Panc1 (cell line): ENCODE measurements at regions not wholly inside any gene's neighbourhood (a gene's known extent, or its start where the extent isn't known, plus 50 kb on each side); places are given as distances from the start of the nearest gene placed in this dataset.

ENCODE experiments used
- ATAC-seq: fragments of 200-7000 bp; cut with Tn5 transposase; 2 replicates; pipeline ENCODE4 v1.9.1; 2020; ENCODE audit warnings: mild to moderate bottlenecking, moderate library complexity
- BruUV-seq: library from RNA; stranded (reverse); fragments of 400-500 nt; replicated peaks from 2 replicates; lab custom pipeline; 2021; lab: Mats Ljungman, UMichigan
- CTCF ChIA-PET: fragments of 300-600 bp; sonication (Branson Sonifier 250); formaldehyde crosslinking; loops from one replicate; lab custom pipeline; 2022; ENCODE audit warnings: antibody characterized with exemption; lab: Charles Lee
- POLR2A ChIA-PET: fragments of 300-600 bp; sonication (Branson Sonifier 250); formaldehyde crosslinking; loops from one replicate; lab custom pipeline; 2022; ENCODE audit warnings: antibody characterized with exemption; lab: Charles Lee
- DNase-seq: peaks from one replicate; pipeline ENCODE4 v3.0.0-alpha.2; 2010; ENCODE audit warnings: low read depth, low spot score
- H3K27ac ChIP-seq: 2 replicates; pipeline ENCODE4 v1.5.1; 2011; ENCODE audit warnings: mild to moderate bottlenecking, low read length, inconsistent platforms
- H3K27me3 ChIP-seq: fragments of 200-500 bp; sonication (Bioruptor generic); 2 replicates; pipeline ENCODE4 v1.6.0; 2014; ENCODE audit warnings: low read length, inconsistent platforms; ENCODE audit not compliant: control insufficient read depth, insufficient read depth
- H3K36me3 ChIP-seq: fragments of 200-500 bp; sonication (Bioruptor generic); 2 replicates; pipeline ENCODE4 v1.5.1; 2014; ENCODE audit warnings: inconsistent platforms, mild to moderate bottlenecking, low read length, moderate library complexity; ENCODE audit not compliant: control insufficient read depth, insufficient read depth
- H3K4me1 ChIP-seq: 2 replicates; pipeline ENCODE4 v1.5.1; 2011; ENCODE audit warnings: inconsistent platforms, mild to moderate bottlenecking, low read length, moderate library complexity; ENCODE audit not compliant: control insufficient read depth, insufficient read depth
- H3K4me3 ChIP-seq, 2 experiments: 2 replicates each; pipeline ENCODE4 v1.5.1; 2011 to 2012; ENCODE audit warnings: low read depth in 2 of 2, low read length in 2 of 2, mild to moderate bottlenecking in 2 of 2, inconsistent platforms in 1 of 2, moderate library complexity in 1 of 2
- H3K9me3 ChIP-seq: fragments of 200-500 bp; sonication (Bioruptor generic); 2 replicates; pipeline ENCODE4 v1.5.1; 2014; ENCODE audit warnings: low read depth, mild to moderate bottlenecking, inconsistent platforms, low read length, moderate library complexity; ENCODE audit not compliant: control insufficient read depth, insufficient read depth
- CTCF ChIP-seq: fragments of 450-650 bp; IDR thresholded peaks from 2 replicates; pipeline ENCODE4 v1.5.1; 2017; ENCODE audit warnings: mild to moderate bottlenecking
- POLR2AphosphoS5 ChIP-seq: IDR thresholded peaks from 2 replicates; pipeline ENCODE4 v1.6.1; 2012; ENCODE audit warnings: mild to moderate bottlenecking, low read depth, low read length, moderate library complexity
- REST ChIP-seq, 2 experiments: IDR thresholded peaks; 2 replicates each; pipeline ENCODE4 v1.6.1; 2011 to 2012; ENCODE audit warnings: low read depth in 2 of 2, control low read depth in 1 of 2, low read length in 1 of 2, mild to moderate bottlenecking in 1 of 2, moderate library complexity in 1 of 2; ENCODE audit not compliant: insufficient read depth in 1 of 2
- SIN3A ChIP-seq: IDR thresholded peaks from 2 replicates; pipeline ENCODE4 v1.6.1; 2012; ENCODE audit warnings: low read depth, mild to moderate bottlenecking, low read length, moderate library complexity, borderline replicate concordance; ENCODE audit not compliant: insufficient read depth
- TCF7L2 ChIP-seq: IDR thresholded peaks from 2 replicates; pipeline ENCODE4 v1.6.1; 2011; ENCODE audit warnings: mild to moderate bottlenecking, low read depth, low read length, inconsistent platforms
- in situ Hi-C: cut with HindIII; loops from 2 replicates; pipeline ENCODE4 v1.10.0; 2016; ENCODE audit warnings: low sequenced_read_pairs, low pct_unique_long_range_greater_than_20kb
- intact Hi-C: fragments of 100-400 bp; cut with micrococcal nuclease; formaldehyde crosslinking; loops from one replicate; pipeline ENCODE4 v1.10.0; 2022; ENCODE audit not compliant: unreplicated experiment

DNA sequence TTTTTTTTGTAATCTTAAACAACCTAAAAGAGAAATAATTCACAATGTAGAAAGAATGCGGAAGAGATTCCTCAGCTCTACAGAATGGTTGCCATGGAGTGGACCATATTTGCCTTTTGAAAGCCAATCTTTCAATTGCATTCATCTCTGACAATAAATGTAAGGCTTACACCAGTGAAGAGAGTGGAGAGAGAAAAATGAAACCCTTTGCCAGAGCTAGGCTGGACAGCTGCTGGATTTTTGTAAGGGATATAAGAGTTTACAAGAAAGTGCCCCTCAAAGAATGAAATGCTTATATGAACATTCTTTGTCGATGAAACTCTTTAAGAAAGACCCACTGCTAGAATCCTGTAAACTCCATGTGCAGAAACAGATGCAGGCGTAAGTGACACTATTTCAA is 66.0 kb upstream of the FAT1 start:
- ATAC-seq (no peak), DNase-seq (no peak)
- no peak for TF ChIP-seq POLR2AphosphoS5
- TF ChIP-seq CTCF: no peak
- in situ Hi-C loops (no loop called here), intact Hi-C loops (no loop called here)
- H3K4me3 ChIP-seq: no peak overlapping the region
- no peaks in the 10 kb centered on the region for H3K9me3 ChIP-seq
- H3K36me3 ChIP-seq: no peaks in the 10 kb centered on the region
- H3K27ac ChIP-seq: no peak overlapping the region
- ChIA-PET POLR2A (no interaction called here), CTCF (no interaction called here)
- no TSS peak for BruUV-seq
- H3K4me1 ChIP-seq: no peaks in the 10 kb centered on the region
- no peaks in the 10 kb centered on the region for H3K27me3 ChIP-seq

GRCh38 chr4:186790630-186791029 is 67.0 kb upstream of the FAT1 start:
- H3K36me3 ChIP-seq: no peaks in the 10 kb centered on the region
- POLR2A ChIA-PET: no interaction called here
- BruUV-seq: no TSS peak
- no peaks in the 10 kb centered on the region for H3K27me3 ChIP-seq
- H3K4me3 ChIP-seq: no peak overlapping the region
- ATAC-seq (no peak), DNase-seq (no peak)
- CTCF ChIA-PET: no interaction called here
- no peaks in the 10 kb centered on the region for H3K4me1 ChIP-seq
- H3K9me3 ChIP-seq: no peaks in the 10 kb centered on the region
- in situ Hi-C loops: no loop called here
- intact Hi-C loops: no loop called here
- H3K27ac ChIP-seq: 0 out of 2 replicates have a peak overlapping the region, but pooled peaks have one; percentile 7
- TF ChIP-seq CTCF (no peak), POLR2AphosphoS5 (no peak)

DNA sequence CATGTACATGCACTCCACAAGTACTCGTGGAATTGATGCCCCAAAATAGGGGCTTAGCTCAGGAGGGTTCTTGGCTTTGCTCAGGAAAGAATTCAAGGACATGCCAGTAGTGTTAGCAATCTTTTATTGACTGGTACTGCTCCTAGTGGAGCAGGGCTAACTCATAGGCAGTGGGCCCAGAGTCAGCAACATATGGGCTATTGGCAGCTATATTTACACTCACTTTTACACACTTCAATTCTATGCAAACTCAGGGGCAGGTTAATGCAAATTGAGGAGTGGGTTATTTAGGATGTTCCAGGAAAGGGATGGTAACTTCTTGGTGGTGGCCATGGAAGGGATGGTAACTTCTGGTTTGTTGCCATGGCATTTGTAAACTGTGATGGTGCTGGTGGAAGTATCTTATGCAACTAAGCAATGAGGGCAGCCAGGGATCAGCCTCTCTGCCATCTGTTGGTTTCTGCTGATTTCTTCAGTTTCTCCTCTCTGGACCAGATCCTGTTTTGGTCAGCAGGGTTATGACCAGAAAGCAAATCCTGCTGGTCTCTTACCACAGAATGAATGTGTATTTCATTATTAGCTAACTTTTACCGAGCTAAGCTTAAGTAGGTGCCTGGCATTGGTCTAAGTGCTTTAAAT is 69.2 kb upstream of the FAT1 start:
- in situ Hi-C loops: no loop called here
- H3K4me3 ChIP-seq: no peak overlapping the region
- no peak for ATAC-seq
- ChIA-PET POLR2A (no interaction called here), CTCF (no interaction called here)
- no peak for TF ChIP-seq TCF7L2
- no peak for TF ChIP-seq CTCF
- no peak for TF ChIP-seq SIN3A
- no peak for TF ChIP-seq POLR2AphosphoS5
- no peak for TF ChIP-seq REST (IDR thresholded peaks at IDR 0.05; ENCODE audit: insufficient read depth in 1 of 2, low read depth in 2 of 2, low read length in 1 of 2)
- no peaks in the 10 kb centered on the region for H3K4me1 ChIP-seq
- no peaks in the 10 kb centered on the region for H3K9me3 ChIP-seq
- intact Hi-C loops: no loop called here
- no peak for DNase-seq
- H3K27me3 ChIP-seq: no peaks in the 10 kb centered on the region
- no peak overlapping the region for H3K27ac ChIP-seq
- no peaks in the 10 kb centered on the region for H3K36me3 ChIP-seq
- BruUV-seq: no TSS peak
